CD1c-positive myeloid dendritic cell (primary cell): ENCODE measurements at regions not wholly inside any gene's neighbourhood (a gene's known extent, or its start where the extent isn't known, plus 50 kb on each side); places are given as distances from the start of the nearest gene placed in this dataset.
A peak's percentile ranks its signal among the peaks of the same experiment; 100 is the strongest.

Experiments
- DNase-seq: peaks from one replicate; pipeline ENCODE4 v3.0.0-alpha.2; 2016; ENCODE audit errors: extremely low spot score

- no peak for DNase-seq
These were observed 279.8 kb downstream of the IKZF2 start for GRCh38 chr2:212871597-212871996.

- no peak for DNase-seq
These were observed 287.2 kb downstream of the IKZF2 start for GRCh38 chr2:212864186-212864585.

GRCh38 chr2:212863185-212863588 lies 288.2 kb downstream of the IKZF2 start:
- DNase-seq: peak; percentile 28

GRCh38 chr2:212858496-212858895 lies 292.9 kb downstream of the IKZF2 start:
- no peak for DNase-seq

GRCh38 chr2:212854771-212855170 lies 296.6 kb downstream of the IKZF2 start:
- no peak for DNase-seq

- no peak for DNase-seq
These were observed 297.3 kb downstream of the IKZF2 start for GRCh38 chr2:212854116-212854515.

GRCh38 chr2:212845941-212846340 lies 305.5 kb downstream of the IKZF2 start:
- no peak for DNase-seq

GRCh38 chr2:212843409-212844199 lies 305.0 kb upstream of the ERBB4 start:
- DNase-seq: no peak

- no peak for DNase-seq
These were observed 304.1 kb upstream of the ERBB4 start for GRCh38 chr2:212842544-212843185.

- no peak for DNase-seq
These were observed 302.9 kb upstream of the ERBB4 start for GRCh38 chr2:212841460-212841859.

- no peak for DNase-seq
These were observed 293.9 kb upstream of the ERBB4 start for GRCh38 chr2:212832211-212833195.

GRCh38 chr2:212831671-212832199 lies 293.1 kb upstream of the ERBB4 start:
- no peak for DNase-seq

GRCh38 chr2:212816267-212816666 lies 277.7 kb upstream of the ERBB4 start:
- no peak for DNase-seq

GRCh38 chr2:212815453-212815852 lies 276.9 kb upstream of the ERBB4 start:
- no peak for DNase-seq

GRCh38 chr2:212814941-212815340 lies 276.3 kb upstream of the ERBB4 start:
- no peak for DNase-seq

GRCh38 chr2:212811921-212812320 lies 273.3 kb upstream of the ERBB4 start:
- DNase-seq: no peak

- no peak for DNase-seq
These were observed 272.6 kb upstream of the ERBB4 start for GRCh38 chr2:212811036-212811805.

GRCh38 chr2:212797484-212798205 lies 259.0 kb upstream of the ERBB4 start:
- DNase-seq: no peak

- DNase-seq: no peak
These were observed 255.9 kb upstream of the ERBB4 start for GRCh38 chr2:212794471-212794870.

- no peak for DNase-seq
These were observed 253.0 kb upstream of the ERBB4 start for GRCh38 chr2:212791569-212791968.
